ENCODE measurements at regions not wholly inside any gene's neighbourhood (a gene's known extent, or its start where the extent isn't known, plus 50 kb on each side); places are given as distances from the start of the nearest gene placed in this dataset.

DNA sequence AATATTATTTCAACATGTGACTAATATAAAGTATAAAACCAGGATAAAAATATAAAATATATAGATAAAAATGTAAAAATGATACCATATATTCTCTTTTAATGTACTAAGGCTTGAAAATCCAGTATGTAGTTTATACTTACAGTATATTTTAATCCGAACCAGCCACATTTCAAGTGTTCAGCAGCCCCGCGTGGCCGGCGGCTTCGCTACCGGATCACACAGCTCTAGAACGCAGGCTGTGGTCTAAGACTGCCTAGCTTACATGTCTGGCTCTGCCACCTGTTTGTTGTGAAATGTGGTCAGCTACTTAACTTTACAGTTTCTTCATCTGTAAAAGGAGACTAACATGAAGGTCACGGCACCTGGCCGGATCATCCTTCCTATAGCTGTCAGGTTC, 189.7 kb upstream of the TBX3 start:
- H3K27ac ChIP-seq, result no peak overlapping the region
- no peak overlapping the region for H3K4me3 ChIP-seq
- no peak for DNase-seq (ENCODE audit: low spot score)
- no peak for TF ChIP-seq CTCF (IDR thresholded peaks at IDR 0.05)

- Histone ChIP-seq H3K27ac (no peak overlapping the region), H3K4me3 (no peak overlapping the region)
- DNase-seq (ENCODE audit: low spot score), result no peak
- no peak for TF ChIP-seq CTCF (IDR thresholded peaks at IDR 0.05)
These were observed 185.2 kb upstream of the TBX3 start for GRCh38 chr12:114868995-114869834.

DNA sequence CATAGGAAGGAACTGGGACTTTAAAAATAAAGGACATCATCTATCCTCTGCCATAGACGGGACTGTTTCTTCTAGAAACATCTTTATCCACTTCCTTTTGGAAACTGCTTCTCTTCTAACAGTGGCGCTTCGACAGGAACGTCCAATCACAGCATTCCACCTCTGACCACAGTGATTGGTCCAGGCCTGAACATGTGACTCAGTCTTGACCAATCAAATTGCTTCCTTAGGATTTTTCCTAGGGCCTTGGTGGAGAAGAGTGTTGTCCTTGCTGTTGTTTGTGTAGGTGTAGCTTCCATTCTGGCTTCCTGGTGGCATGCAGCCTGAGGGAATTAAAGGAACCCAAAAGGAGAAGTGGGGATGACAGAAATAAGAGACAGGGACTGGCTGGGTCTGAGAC, 182.4 kb upstream of the TBX3 start:
- Histone ChIP-seq H3K4me3 (no peak overlapping the region), H3K27ac (no peak overlapping the region)
- no peak for TF ChIP-seq CTCF (IDR thresholded peaks at IDR 0.05)
- no peak for DNase-seq (ENCODE audit: low spot score)

GRCh38 chr12:114864837-114865551, 181.0 kb upstream of the TBX3 start:
- Histone ChIP-seq H3K27ac (no peak overlapping the region), H3K4me3 (no peak overlapping the region)
- DNase-seq (ENCODE audit: low spot score), result no peak
- no peak for TF ChIP-seq CTCF (IDR thresholded peaks at IDR 0.05)

GRCh38 chr12:114863911-114864310, 179.9 kb upstream of the TBX3 start:
- Histone ChIP-seq H3K4me3 (no peak overlapping the region), H3K27ac (no peak overlapping the region)
- no peak for TF ChIP-seq CTCF (IDR thresholded peaks at IDR 0.05)
- DNase-seq (ENCODE audit: low spot score), result no peak

DNA sequence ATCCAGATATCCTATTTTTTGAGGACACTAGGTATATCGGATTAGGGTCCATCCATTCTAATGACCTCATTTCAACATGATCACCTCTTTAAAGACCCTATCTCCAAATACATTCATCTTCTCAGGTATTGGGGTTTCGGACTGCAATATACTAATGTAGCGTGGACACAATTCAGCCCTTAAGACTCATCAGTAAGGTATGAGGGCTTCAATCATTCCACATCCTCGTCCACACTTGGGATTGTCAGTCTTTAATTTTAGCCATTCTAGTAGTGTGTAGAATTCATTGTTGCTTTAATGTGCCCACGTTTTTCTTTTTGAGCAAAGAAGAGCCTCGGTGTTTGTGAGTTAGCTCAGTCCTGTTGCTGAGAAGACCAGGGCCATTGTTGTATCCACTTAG, 177.0 kb upstream of the TBX3 start:
- Histone ChIP-seq H3K27ac (no peak overlapping the region), H3K4me3 (no peak overlapping the region)
- TF ChIP-seq CTCF (IDR thresholded peaks at IDR 0.05), result no peak
- DNase-seq (ENCODE audit: low spot score), result no peak

All from coronary artery (tissue), 2 donors.